Body of pancreas (tissue), 4 donors: ENCODE measurements at regions not wholly inside any gene's neighbourhood (a gene's known extent, or its start where the extent isn't known, plus 50 kb on each side); places are given as distances from the start of the nearest gene placed in this dataset.

ENCODE experiments used
- POLR2A ChIP-seq, 3 donors: fragments of 450-650 bp; IDR thresholded peaks; one replicate each; pipeline ENCODE4 v1.6.1; 2016; ENCODE audit warnings: antibody characterized with exemption in 3 of 3, mild to moderate bottlenecking in 2 of 3
- TF ChIP-seq, protein P1 (sequence below), 7 experiments: fragments of 450-650 bp in 4 of 7; fragments of 200-600 bp in 3 of 7; sonication (generic) in 3 of 7; IDR thresholded peaks; one replicate each; pipeline ENCODE4 v1.5.1; 2016 to 2019; ENCODE audit warnings: antibody characterized with exemption in 7 of 7

DNA sequence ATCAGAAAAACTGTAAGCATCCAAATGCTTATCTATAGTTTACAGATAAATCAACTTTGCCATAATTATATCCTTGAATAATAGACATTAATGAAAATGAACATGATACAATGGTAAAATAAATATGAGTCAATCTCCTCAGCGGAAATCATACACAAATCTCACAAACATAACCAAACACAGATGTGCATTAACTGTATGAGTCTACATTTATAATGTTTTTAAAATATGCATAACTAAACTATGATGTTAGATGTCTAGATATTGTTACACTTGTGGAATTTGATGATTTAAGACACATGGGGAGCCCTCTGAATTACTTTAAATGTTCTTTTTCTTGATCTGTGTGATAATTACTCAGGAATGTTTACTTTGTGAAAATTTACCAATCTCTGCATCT lies 951.2 kb downstream of the TECRL start:
- TF ChIP-seq POLR2A (IDR thresholded peaks at IDR 0.05): no peak
- TF ChIP-seq, protein P1, sequence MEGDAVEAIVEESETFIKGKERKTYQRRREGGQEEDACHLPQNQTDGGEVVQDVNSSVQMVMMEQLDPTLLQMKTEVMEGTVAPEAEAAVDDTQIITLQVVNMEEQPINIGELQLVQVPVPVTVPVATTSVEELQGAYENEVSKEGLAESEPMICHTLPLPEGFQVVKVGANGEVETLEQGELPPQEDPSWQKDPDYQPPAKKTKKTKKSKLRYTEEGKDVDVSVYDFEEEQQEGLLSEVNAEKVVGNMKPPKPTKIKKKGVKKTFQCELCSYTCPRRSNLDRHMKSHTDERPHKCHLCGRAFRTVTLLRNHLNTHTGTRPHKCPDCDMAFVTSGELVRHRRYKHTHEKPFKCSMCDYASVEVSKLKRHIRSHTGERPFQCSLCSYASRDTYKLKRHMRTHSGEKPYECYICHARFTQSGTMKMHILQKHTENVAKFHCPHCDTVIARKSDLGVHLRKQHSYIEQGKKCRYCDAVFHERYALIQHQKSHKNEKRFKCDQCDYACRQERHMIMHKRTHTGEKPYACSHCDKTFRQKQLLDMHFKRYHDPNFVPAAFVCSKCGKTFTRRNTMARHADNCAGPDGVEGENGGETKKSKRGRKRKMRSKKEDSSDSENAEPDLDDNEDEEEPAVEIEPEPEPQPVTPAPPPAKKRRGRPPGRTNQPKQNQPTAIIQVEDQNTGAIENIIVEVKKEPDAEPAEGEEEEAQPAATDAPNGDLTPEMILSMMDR (IDR thresholded peaks at IDR 0.05): no peak
